Left kidney (tissue), 1 donor: ENCODE measurements at regions not wholly inside any gene's neighbourhood (a gene's known extent, or its start where the extent isn't known, plus 50 kb on each side); places are given as distances from the start of the nearest gene placed in this dataset.

Experiments used
- DNase-seq: peaks from one replicate; pipeline ENCODE4 v3.0.0-alpha.2; 2013

- peak; percentile 43 for DNase-seq
Measured at GRCh38 chr13:26965952-26966700, 205.5 kb downstream of the USP12 start.

GRCh38 chr13:26964278-26965250 lies 204.0 kb upstream of the GPR12 start:
- no peak for DNase-seq

- no peak for DNase-seq
Measured at GRCh38 chr13:26962671-26963070, 202.1 kb upstream of the GPR12 start.

GRCh38 chr13:26961890-26962615 lies 201.5 kb upstream of the GPR12 start:
- no peak for DNase-seq

- no peak for DNase-seq
Measured at GRCh38 chr13:26957182-26957581, 196.6 kb upstream of the GPR12 start.

- DNase-seq: no peak
Measured at GRCh38 chr13:26956522-26957142, 196.0 kb upstream of the GPR12 start.

GRCh38 chr13:26954976-26955375 lies 194.4 kb upstream of the GPR12 start:
- no peak for DNase-seq

GRCh38 chr13:26953291-26953690 lies 192.7 kb upstream of the GPR12 start:
- DNase-seq: no peak

DNA sequence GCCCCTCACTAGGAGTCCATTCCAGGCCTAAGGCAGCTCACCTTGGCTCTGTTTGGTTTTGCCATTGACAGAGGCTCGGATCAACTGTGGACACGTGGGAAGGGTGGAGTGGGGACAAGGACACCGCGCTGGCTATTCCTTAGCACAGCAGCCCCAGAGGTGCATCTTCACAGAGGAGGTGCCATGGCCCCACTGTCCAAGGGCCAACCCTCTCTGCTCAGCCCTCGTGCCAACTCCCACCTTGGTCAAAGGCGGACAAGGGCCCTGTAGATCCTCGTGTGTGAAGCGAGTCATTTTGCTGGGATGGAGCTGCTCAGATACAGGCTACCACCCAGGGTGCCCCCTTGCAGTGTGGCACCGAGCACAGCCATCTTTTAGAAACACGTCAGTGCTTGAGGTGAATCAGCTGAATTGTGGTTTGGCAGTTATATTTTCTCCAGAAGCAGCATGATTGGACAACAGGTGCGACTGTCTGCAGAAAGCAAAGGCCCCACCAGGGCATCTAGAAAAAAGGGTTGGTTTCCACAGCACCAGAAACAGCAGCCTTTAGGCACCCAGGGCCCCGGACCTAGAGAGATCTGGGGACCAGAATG lies 192.1 kb upstream of the GPR12 start:
- no peak for DNase-seq

DNA sequence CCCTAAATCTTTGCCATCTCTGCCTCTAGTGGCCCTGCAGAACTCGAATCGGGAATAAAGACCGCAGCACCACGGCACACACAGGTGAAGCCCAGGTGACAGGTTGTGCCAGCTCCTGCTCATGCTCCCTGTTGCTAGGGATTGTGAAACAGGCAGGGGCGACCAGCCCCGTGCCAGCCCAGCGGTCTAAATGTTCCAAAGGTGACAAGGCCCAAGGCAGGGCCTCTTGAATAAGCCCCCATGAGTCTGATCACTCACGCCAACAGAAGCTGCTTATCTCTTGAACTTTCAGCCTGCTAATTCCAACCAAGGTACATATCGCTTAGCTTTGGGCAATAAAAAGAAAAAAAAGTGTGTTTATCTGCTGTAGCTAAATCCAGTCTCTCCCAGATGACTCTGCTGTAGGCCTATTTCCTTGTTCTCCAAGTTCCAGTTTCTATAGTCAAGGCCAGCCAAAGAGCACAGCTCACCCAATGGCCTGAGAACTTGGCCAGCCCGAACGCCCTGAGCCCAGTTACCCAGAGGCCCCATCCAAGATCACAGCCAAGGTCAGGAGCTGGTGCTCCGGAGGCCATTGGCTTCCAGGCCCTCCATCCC lies 191.1 kb upstream of the GPR12 start:
- no peak for DNase-seq

GRCh38 chr13:26950968-26951367 lies 190.4 kb upstream of the GPR12 start:
- DNase-seq: no peak

DNA sequence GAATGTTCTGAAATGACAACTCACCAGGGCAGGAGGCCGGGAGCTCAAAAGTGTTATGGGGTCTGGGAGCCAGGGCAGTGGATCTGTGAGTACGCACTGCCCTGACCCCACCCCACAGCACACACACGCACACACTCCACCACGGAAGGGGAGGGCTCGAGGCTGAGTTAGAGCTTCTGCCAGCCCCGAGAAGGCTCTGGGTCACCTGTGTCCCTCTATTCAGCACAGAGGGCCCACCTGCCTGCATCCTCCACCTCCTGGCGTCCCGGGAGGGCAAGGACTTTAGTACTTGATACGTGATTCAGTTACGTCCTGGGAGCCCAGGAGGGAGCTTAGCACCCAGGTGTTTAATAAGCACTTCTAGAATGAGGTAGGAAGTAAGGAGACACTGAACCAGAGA lies 190.0 kb upstream of the GPR12 start:
- no peak for DNase-seq

- no peak for DNase-seq
Measured at GRCh38 chr13:26949701-26950502, 189.3 kb upstream of the GPR12 start.

DNA sequence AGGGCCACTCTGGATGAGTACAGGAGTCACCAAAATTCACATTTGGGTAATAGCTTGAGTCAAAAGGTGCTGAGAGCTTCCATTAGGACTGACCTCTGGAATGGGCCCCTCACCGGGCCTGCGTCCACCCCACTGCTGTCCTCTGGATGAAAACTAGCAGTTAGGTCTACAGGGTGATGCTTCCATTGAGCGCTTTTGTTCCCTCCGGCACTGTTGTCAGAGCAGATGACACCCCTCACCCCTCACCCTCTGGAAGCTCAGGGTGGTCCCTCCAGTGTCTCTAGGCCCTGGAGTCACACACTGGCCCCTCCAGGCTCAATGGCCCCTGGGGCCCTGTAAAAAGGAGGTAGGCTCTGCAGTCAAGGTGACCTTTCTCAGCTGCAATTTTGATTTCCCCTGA lies 187.8 kb upstream of the GPR12 start:
- DNase-seq: no peak

DNA sequence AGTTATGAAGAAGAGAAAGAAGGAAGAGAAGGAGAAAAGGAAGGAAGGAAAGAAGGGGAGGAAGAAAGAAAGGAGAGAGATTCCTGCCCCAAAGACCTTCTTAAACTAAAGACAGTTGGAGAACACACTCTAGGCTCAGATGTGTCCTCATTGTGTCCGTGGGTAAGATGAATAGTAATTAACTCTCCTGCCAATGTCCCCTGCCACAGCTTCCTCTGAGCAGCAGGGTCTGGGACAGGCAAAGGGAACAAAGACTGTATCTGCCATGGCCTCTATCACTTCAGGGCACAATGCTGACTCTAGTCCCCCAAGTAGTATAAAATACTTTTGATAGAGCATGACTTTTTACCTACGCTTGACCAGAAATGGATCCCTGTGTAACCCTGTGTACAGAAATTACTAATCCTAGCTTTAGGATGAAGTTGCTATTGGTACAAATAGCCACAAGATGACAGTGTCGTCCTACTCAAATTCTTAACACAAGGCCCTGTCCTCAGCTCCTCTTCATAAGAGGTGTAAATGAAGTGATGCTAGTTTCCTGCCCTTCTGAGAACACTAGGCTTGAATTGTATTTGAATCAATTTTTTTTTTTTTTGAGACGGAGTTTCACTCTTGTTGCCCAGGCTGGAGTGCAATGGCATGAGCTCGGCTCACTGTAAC lies 186.2 kb upstream of the GPR12 start:
- DNase-seq: peak; percentile 55

GRCh38 chr13:26943748-26944147 lies 183.2 kb upstream of the GPR12 start:
- DNase-seq: no peak

DNA sequence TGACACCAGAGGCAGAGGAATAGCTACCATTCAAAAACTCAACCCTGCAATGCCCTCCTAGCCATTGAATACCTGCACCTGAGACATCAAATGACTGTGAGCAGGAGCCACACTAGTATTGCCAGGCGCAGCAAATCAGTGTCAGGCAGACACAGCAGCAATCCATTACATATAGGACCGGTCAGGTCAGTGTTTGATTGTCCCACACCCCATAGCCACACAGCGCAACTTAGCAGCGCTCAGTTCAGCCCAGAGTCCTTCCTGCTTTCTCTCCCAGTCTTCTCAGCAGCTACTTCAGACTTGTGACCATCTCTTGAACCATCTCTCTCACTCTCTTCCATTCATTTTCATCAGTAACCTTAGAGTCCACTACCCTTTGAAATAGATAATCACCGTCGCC lies 181.6 kb upstream of the GPR12 start:
- DNase-seq: no peak

DNA sequence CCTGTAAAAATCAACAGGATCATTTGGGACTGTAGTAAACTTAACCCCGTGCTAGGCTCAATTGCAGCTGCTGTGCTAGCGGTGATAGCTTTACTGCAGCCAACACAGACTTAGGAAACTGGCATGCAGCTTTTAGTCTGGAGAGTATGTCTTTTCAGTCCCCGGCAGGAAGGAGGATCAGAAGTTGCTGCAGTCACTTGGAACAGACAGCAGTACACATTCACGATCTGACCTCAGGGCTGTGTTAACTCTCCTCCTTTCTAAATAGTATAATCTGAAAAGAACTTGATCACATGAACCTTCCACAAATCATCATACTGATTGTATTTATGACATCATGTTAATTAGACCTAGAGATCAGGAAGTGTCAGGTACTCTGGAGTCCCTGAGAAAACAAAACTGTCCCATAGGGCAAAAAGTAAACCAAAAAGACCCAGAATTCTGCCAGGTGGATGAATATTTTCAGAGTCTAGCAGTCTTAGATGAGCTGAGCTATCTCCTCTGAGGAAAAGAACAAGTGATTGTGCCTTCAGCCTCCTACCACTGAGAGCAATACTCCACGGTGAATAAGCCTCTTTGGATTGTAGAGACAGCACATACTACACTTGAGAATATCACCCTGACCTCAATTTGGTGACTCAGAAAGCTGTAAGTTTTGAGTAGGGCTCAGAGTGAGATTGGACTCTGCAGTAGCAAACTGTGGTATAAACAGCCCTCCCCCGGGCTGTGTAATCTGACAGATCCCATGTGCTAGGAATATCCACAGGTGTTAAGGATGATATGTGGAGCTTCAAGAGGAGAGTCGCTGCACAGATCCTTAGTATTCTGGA lies 181.0 kb upstream of the GPR12 start:
- DNase-seq: no peak

DNA sequence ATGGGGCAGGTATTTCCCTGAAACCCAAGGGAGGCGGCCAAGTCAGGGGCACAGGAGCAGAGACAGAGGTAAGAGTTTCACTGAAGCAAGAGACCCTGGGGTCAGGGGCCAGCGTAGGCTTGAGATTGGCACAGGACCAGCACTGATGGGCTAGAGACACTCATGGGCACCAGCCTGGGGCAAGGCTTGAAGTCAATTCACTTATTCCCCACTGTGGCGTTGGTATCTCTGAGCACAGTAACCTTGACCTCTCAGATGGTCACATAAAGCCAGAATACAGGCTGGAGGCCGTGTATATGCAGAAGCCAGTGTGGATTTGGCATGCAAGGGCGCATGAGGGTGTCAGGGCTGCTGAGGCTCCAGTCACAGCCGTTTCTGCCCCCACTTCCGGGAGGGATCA lies 173.5 kb upstream of the GPR12 start:
- DNase-seq: no peak
